ENCODE measurements at regions not wholly inside any gene's neighbourhood (a gene's known extent, or its start where the extent isn't known, plus 50 kb on each side); places are given as distances from the start of the nearest gene placed in this dataset.

GRCh38 chr2:187716301-187716700, 162.1 kb upstream of the TFPI start:
- H3K36me3 ChIP-seq (replicated peaks in 1 of 2; ENCODE audit: control insufficient read depth in 1 of 2, insufficient read depth in 2 of 2, low read length in 2 of 2): no peaks in the 10 kb centered on the region
- H3K27ac Mint-ChIP-seq: no peak overlapping the region
- H3K4me1 ChIP-seq (ENCODE audit: control insufficient read depth in 1 of 2, insufficient read depth in 2 of 2, low read length in 2 of 2): no peaks in the 10 kb centered on the region
- no peaks in the 10 kb centered on the region for H3K36me3 Mint-ChIP-seq
- H3K27ac ChIP-seq (ENCODE audit: low read depth in 1 of 2, low read length in 2 of 2): no peak overlapping the region
- TF ChIP-seq CTCF (IDR thresholded peaks at IDR 0.05): no peak
- DNase-seq: no peak
- no peaks in the 10 kb centered on the region for H3K79me2 ChIP-seq (ENCODE audit: insufficient read depth, low read length)
- H3K4me3 Mint-ChIP-seq: no peak overlapping the region
- H3K27me3 ChIP-seq (ENCODE audit: control insufficient read depth in 2 of 2, insufficient read depth in 2 of 2, low read length in 2 of 2): no peaks in the 10 kb centered on the region
- no peak overlapping the region for H3K4me2 ChIP-seq (replicated peaks; ENCODE audit: extremely low read depth, low read length, poor library complexity, severe bottlenecking)
- no peak overlapping the region for H3K4me3 ChIP-seq (replicated peaks in 1 of 3; ENCODE audit: low read depth in 2 of 3, low read length in 3 of 3)
- H3K9me3 ChIP-seq (replicated peaks in 1 of 2; ENCODE audit: control insufficient read depth in 1 of 2, insufficient read depth in 1 of 2, low read length in 2 of 2): no peaks in the 10 kb centered on the region
- no peaks in the 10 kb centered on the region for H4K20me1 ChIP-seq (ENCODE audit: insufficient read depth, low read length)
- peaks cover 0 to 5% (median 0%) of the 10 kb centered on the region in 7 donors for H3K9me3 Mint-ChIP-seq
- H3K27me3 Mint-ChIP-seq (ENCODE audit: low read depth in 3 of 3): no peaks in the 10 kb centered on the region
- H3K9ac ChIP-seq (ENCODE audit: insufficient read depth, low read length, poor library complexity, severe bottlenecking): no peak overlapping the region
- H3K4me1 Mint-ChIP-seq: no peaks in the 10 kb centered on the region
- intact Hi-C loops (cut with micrococcal nuclease): no loop called here
- no CpG with 5 or more reads among the region's 3 CpGs for WGBS (ENCODE audit: insufficient coverage)
- H2AFZ ChIP-seq (ENCODE audit: insufficient read depth, low read depth, low read length, poor library complexity, severe bottlenecking): no peak overlapping the region

- Histone ChIP-seq H3K9me3 (replicated peaks in 1 of 2; ENCODE audit: control insufficient read depth in 1 of 2, insufficient read depth in 1 of 2, low read length in 2 of 2) (no peaks in the 10 kb centered on the region), H3K9ac (ENCODE audit: insufficient read depth, low read length, poor library complexity, severe bottlenecking) (no peak overlapping the region), H3K4me2 (replicated peaks; ENCODE audit: extremely low read depth, low read length, poor library complexity, severe bottlenecking) (no peak overlapping the region), H4K20me1 (ENCODE audit: insufficient read depth, low read length) (no peaks in the 10 kb centered on the region), H3K27ac (ENCODE audit: low read depth in 1 of 2, low read length in 2 of 2) (no peak overlapping the region), H2AFZ (ENCODE audit: insufficient read depth, low read depth, low read length, poor library complexity, severe bottlenecking) (no peak overlapping the region), H3K79me2 (ENCODE audit: insufficient read depth, low read length) (no peaks in the 10 kb centered on the region), H3K27me3 (ENCODE audit: control insufficient read depth in 2 of 2, insufficient read depth in 2 of 2, low read length in 2 of 2) (no peaks in the 10 kb centered on the region), H3K4me1 (ENCODE audit: control insufficient read depth in 1 of 2, insufficient read depth in 2 of 2, low read length in 2 of 2) (no peaks in the 10 kb centered on the region), H3K36me3 (replicated peaks in 1 of 2; ENCODE audit: control insufficient read depth in 1 of 2, insufficient read depth in 2 of 2, low read length in 2 of 2) (no peaks in the 10 kb centered on the region), H3K4me3 (replicated peaks in 1 of 3; ENCODE audit: low read depth in 2 of 3, low read length in 3 of 3) (no peak overlapping the region)
- WGBS (ENCODE audit: insufficient coverage): no CpG with 5 or more reads among the region's 1 CpG
- no peaks in the 10 kb centered on the region for H3K27me3 Mint-ChIP-seq (ENCODE audit: low read depth in 3 of 3)
- intact Hi-C loops (cut with micrococcal nuclease): no loop called here
- peaks cover 0 to 5% (median 2%) of the 10 kb centered on the region in 7 donors for H3K9me3 Mint-ChIP-seq
- no peaks in the 10 kb centered on the region for H3K4me1 Mint-ChIP-seq
- no peak overlapping the region for H3K4me3 Mint-ChIP-seq
- no peak for TF ChIP-seq CTCF (IDR thresholded peaks at IDR 0.05)
- H3K27ac Mint-ChIP-seq: no peak overlapping the region
- no peak for DNase-seq
- no peaks in the 10 kb centered on the region for H3K36me3 Mint-ChIP-seq
These were observed 163.9 kb upstream of the TFPI start for GRCh38 chr2:187718092-187718491.

All from CD14-positive monocyte (primary cell).